Uterus (tissue), 2 donors: ENCODE measurements at regions not wholly inside any gene's neighbourhood (a gene's known extent, or its start where the extent isn't known, plus 50 kb on each side); places are given as distances from the start of the nearest gene placed in this dataset.

ENCODE experiments used
- POLR2A ChIP-seq, 2 donors: fragments of 450-650 bp; IDR thresholded peaks; one replicate each; pipeline ENCODE4 v1.6.1; 2016; ENCODE audit warnings: antibody characterized with exemption in 2 of 2, mild to moderate bottlenecking in 1 of 2, moderate library complexity in 1 of 2
- TF ChIP-seq, protein P1 (sequence below), 4 experiments: fragments of 200-600 bp in 2 of 4; fragments of 450-650 bp in 2 of 4; sonication (generic) in 2 of 4; IDR thresholded peaks; one replicate each; pipeline ENCODE4 v1.5.1; 2016 to 2019; ENCODE audit warnings: antibody characterized with exemption in 4 of 4, mild to moderate bottlenecking in 2 of 4, moderate library complexity in 1 of 4

DNA sequence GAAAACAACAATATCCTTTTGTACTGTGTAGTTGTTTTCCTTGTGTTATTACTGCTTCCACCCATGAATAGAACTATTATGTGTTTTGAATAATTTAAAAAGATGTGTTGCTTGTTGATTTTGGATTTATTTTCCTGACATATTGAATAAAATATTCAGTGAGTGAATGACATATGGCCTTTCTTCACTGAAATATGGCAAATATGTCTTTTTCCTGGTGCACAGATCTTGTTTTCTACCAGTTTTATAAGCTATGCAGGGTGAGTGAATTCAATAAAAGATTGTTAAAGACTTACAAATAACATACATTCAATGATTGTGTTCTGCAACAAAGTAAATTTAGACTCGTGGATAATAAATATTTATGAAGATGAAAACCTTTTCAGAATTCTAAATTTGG, 1216.3 kb upstream of the ADGRL3 start:
- TF ChIP-seq, protein P1, sequence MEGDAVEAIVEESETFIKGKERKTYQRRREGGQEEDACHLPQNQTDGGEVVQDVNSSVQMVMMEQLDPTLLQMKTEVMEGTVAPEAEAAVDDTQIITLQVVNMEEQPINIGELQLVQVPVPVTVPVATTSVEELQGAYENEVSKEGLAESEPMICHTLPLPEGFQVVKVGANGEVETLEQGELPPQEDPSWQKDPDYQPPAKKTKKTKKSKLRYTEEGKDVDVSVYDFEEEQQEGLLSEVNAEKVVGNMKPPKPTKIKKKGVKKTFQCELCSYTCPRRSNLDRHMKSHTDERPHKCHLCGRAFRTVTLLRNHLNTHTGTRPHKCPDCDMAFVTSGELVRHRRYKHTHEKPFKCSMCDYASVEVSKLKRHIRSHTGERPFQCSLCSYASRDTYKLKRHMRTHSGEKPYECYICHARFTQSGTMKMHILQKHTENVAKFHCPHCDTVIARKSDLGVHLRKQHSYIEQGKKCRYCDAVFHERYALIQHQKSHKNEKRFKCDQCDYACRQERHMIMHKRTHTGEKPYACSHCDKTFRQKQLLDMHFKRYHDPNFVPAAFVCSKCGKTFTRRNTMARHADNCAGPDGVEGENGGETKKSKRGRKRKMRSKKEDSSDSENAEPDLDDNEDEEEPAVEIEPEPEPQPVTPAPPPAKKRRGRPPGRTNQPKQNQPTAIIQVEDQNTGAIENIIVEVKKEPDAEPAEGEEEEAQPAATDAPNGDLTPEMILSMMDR (IDR thresholded peaks at IDR 0.05), result no peak
- no peak for TF ChIP-seq POLR2A (IDR thresholded peaks at IDR 0.05)
